Neuronal stem cell (in vitro differentiated cells): ENCODE measurements at regions not wholly inside any gene's neighbourhood (a gene's known extent, or its start where the extent isn't known, plus 50 kb on each side); places are given as distances from the start of the nearest gene placed in this dataset.

Experiments
- DNase-seq: peaks from one replicate; pipeline ENCODE4 v3.0.0-alpha.2; 2013; ENCODE audit warnings: low spot score
- H2AFZ ChIP-seq: one replicate; pipeline ENCODE4 v1.6.1; 2013; ENCODE audit warnings: mild to moderate bottlenecking, low read length, inconsistent platforms
- H2AK5ac ChIP-seq: 2 replicates; pipeline ENCODE4 v1.6.1; 2013; ENCODE audit warnings: low read depth, mild to moderate bottlenecking, inconsistent platforms, low read length, moderate library complexity, mixed read lengths
- H2BK120ac ChIP-seq: 2 replicates; pipeline ENCODE4 v1.6.1; 2013; ENCODE audit warnings: low read depth, mild to moderate bottlenecking, inconsistent platforms, low read length, moderate library complexity, mixed read lengths
- H2BK12ac ChIP-seq: one replicate; pipeline ENCODE4 v1.6.1; 2013; ENCODE audit warnings: low read length, inconsistent platforms
- H2BK15ac ChIP-seq: 2 replicates; pipeline ENCODE4 v1.6.1; 2013; ENCODE audit warnings: mild to moderate bottlenecking, low read length, inconsistent platforms, mixed read lengths
- H2BK5ac ChIP-seq: one replicate; pipeline ENCODE4 v1.6.1; 2013; ENCODE audit warnings: inconsistent platforms, mild to moderate bottlenecking, low read length, moderate library complexity
- H3K14ac ChIP-seq: one replicate; pipeline ENCODE4 v1.6.1; 2013; ENCODE audit warnings: low read length, inconsistent platforms
- H3K18ac ChIP-seq: 2 replicates; pipeline ENCODE4 v1.6.1; 2013; ENCODE audit warnings: low read length, inconsistent platforms
- H3K23ac ChIP-seq: 2 replicates; pipeline ENCODE4 v1.6.1; 2013; ENCODE audit warnings: low read depth, mild to moderate bottlenecking, mixed read lengths, low read length, inconsistent platforms; ENCODE audit not compliant: poor library complexity
- H3K27ac ChIP-seq: replicated peaks from 3 replicates; pipeline ENCODE4 v1.5.1; 2013; ENCODE audit warnings: low read length, inconsistent platforms
- H3K27me3 ChIP-seq, 3 experiments: 2 replicates each; pipeline ENCODE4 v1.6.1; 2013; ENCODE audit warnings: low read length in 3 of 3, mild to moderate bottlenecking in 2 of 3, inconsistent platforms in 1 of 3, low read depth in 1 of 3, mixed read lengths in 1 of 3, moderate library complexity in 1 of 3; ENCODE audit not compliant: control insufficient read depth in 3 of 3, insufficient read depth in 3 of 3
- H3K36me3 ChIP-seq, 2 donors: replicated peaks in 1 of 2; 2 replicates each; pipeline ENCODE4 v1.6.1; 2013; ENCODE audit warnings: low read length in 2 of 2; ENCODE audit not compliant: control insufficient read depth in 2 of 2, insufficient read depth in 2 of 2
- H3K4ac ChIP-seq: 2 replicates; pipeline ENCODE4 v1.6.1; 2013; ENCODE audit warnings: inconsistent platforms, mild to moderate bottlenecking, low read length, moderate library complexity
- H3K4me1 ChIP-seq, 2 donors: 1 replicate in 1 of 2; 2 replicates in 1 of 2; pipeline ENCODE4 v1.6.1; 2013; ENCODE audit warnings: low read length in 2 of 2, low read depth in 1 of 2; ENCODE audit not compliant: control insufficient read depth in 2 of 2, insufficient read depth in 1 of 2
- H3K4me2 ChIP-seq: one replicate; pipeline ENCODE4 v1.6.1; 2013; ENCODE audit warnings: mild to moderate bottlenecking, low read length, inconsistent platforms; ENCODE audit not compliant: insufficient read depth, poor library complexity, severe bottlenecking
- H3K4me3 ChIP-seq, 2 donors: 2 replicates each; pipeline ENCODE4 v1.5.1; 2013; ENCODE audit warnings: low read length in 2 of 2, mild to moderate bottlenecking in 2 of 2, inconsistent platforms in 1 of 2, moderate library complexity in 1 of 2
- H3K79me1 ChIP-seq: one replicate; pipeline ENCODE4 v1.6.1; 2013; ENCODE audit warnings: low read depth, mild to moderate bottlenecking, inconsistent platforms, low read length, moderate library complexity
- H3K9ac ChIP-seq: one replicate; pipeline ENCODE4 v1.6.1; 2013; ENCODE audit warnings: mild to moderate bottlenecking, low read depth, low read length, inconsistent platforms; ENCODE audit not compliant: poor library complexity
- H3K9me3 ChIP-seq, 2 donors: replicated peaks in 1 of 2; 2 replicates each; pipeline versions ENCODE3 to v1.6.1; 2013; ENCODE audit warnings: low read length in 2 of 2, mild to moderate bottlenecking in 2 of 2, inconsistent platforms in 1 of 2, low read depth in 1 of 2, mixed read lengths in 1 of 2, moderate library complexity in 1 of 2; ENCODE audit not compliant: control insufficient read depth in 2 of 2, insufficient read depth in 1 of 2
- H4K8ac ChIP-seq: one replicate; pipeline ENCODE4 v1.6.1; 2013; ENCODE audit warnings: low read depth, mild to moderate bottlenecking, inconsistent platforms, low read length, moderate library complexity
- H4K91ac ChIP-seq: one replicate; pipeline ENCODE4 v1.6.1; 2013; ENCODE audit warnings: low read length, low read depth, mild to moderate bottlenecking, inconsistent platforms; ENCODE audit not compliant: poor library complexity
- WGBS, 2 donors: extraction: QIAGEN DNeasy Blood & Tissue Kit; methylation state at CpG; one replicate each; pipeline ENCODE4 v1.1.7; 2013; ENCODE audit warnings: missing lambda C conversion rate in 2 of 2, mixed read lengths in 1 of 2; ENCODE audit not compliant: insufficient read length in 2 of 2, insufficient replicate concordance in 1 of 2; ENCODE audit errors: extremely low coverage in 2 of 2; 5-methylcytosine and 5-hydroxymethylcytosine counted together

- H3K79me1 ChIP-seq = no peaks in the 10 kb centered on the region
- H3K27me3 ChIP-seq = no peaks in the 10 kb centered on the region
- no peaks in the 10 kb centered on the region for H3K9me3 ChIP-seq
- no peak overlapping the region for H2BK12ac ChIP-seq
- H3K4me1 ChIP-seq = no peaks in the 10 kb centered on the region
- H3K27ac ChIP-seq = no peak overlapping the region
- no peak overlapping the region for H2AK5ac ChIP-seq
- H2AFZ ChIP-seq = no peak overlapping the region
- H3K4ac ChIP-seq = no peak overlapping the region
- no peak overlapping the region for H2BK15ac ChIP-seq
- no peak overlapping the region for H4K91ac ChIP-seq
- no peak for DNase-seq
- no peak overlapping the region for H3K4me2 ChIP-seq
- no peak overlapping the region for H3K4me3 ChIP-seq
- no peak overlapping the region for H2BK5ac ChIP-seq
- no peak overlapping the region for H3K18ac ChIP-seq
- no peak overlapping the region for H3K14ac ChIP-seq
- H4K8ac ChIP-seq = no peak overlapping the region
- H3K23ac ChIP-seq = no peak overlapping the region
- H3K9ac ChIP-seq = no peak overlapping the region
- H3K36me3 ChIP-seq = no peaks in the 10 kb centered on the region
- WGBS, 2 donors = no CpG with 5 or more reads among the region's 2 CpGs
- H2BK120ac ChIP-seq = no peak overlapping the region
Observed at GRCh38 chr4:149116806-149117205, 674.6 kb upstream of the NR3C2 start.

DNA sequence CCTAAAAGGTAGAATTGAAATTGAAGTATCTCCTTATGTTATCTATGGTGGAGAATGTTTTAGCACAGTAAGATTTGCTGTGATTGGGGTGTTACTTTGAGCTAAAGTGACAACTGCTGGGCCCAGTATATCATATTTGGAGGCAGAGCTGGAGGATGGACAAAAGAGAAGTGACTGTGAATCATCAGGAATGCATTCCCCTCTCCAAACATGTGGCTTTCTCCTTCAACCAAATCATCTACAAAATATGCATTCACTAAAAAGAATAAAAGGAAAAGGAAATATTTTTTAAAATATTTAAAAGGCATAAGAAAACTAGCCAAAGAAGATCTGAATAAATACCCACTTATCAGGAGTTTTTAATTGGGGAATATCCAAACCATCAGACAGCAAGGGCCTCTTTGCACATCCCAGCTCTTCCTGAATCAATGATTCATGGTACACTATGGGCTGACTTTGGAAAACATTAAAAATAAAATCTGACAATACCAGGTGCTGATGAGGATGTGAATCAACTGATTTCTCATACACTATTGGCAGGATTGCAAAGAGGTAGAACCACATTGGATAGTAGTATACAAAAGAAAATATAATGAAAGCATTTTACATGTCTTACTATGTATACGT lies 671.7 kb upstream of the NR3C2 start:
- Histone ChIP-seq H3K27ac (no peak overlapping the region), H3K23ac (no peak overlapping the region), H4K91ac (no peak overlapping the region), H3K9me3 (no peaks in the 10 kb centered on the region), H3K4me3 (no peak overlapping the region), H3K14ac (no peak overlapping the region), H3K4me1 (no peaks in the 10 kb centered on the region), H3K36me3 (no peaks in the 10 kb centered on the region), H3K27me3 (no peaks in the 10 kb centered on the region), H2AK5ac (no peak overlapping the region), H2AFZ (no peak overlapping the region), H3K79me1 (no peaks in the 10 kb centered on the region), H2BK12ac (no peak overlapping the region), H3K4ac (no peak overlapping the region), H3K9ac (no peak overlapping the region), H3K18ac (no peak overlapping the region), H4K8ac (no peak overlapping the region), H3K4me2 (no peak overlapping the region), H2BK5ac (no peak overlapping the region), H2BK120ac (no peak overlapping the region), H2BK15ac (no peak overlapping the region)
- no CpG with 5 or more reads among the region's 1 CpG for WGBS, 2 donors
- no peak for DNase-seq

DNA sequence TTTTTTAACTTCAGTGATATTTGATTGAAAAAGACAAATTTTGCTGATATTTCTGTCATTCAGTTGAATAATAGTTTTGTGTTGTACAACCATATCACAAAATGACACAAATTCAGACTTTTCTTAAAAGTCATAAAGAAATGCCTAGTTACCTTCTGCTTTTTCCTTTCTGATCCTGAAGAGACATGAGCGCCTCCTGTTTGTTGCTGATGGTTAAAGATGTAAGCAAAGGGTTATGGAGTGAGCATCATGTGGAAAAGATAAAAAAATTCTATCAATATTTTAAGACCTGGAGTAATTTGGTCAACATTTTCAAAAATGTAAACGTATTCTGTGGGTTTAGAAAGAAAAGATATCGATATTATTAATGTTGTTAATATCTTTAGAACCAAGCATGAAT lies 669.9 kb upstream of the NR3C2 start:
- no peak overlapping the region for H3K23ac ChIP-seq
- no peak overlapping the region for H2BK15ac ChIP-seq
- no peak overlapping the region for H2BK120ac ChIP-seq
- no peak overlapping the region for H2BK5ac ChIP-seq
- H3K27me3 ChIP-seq = no peaks in the 10 kb centered on the region
- no peaks in the 10 kb centered on the region for H3K36me3 ChIP-seq
- DNase-seq = no peak
- H3K4me3 ChIP-seq = no peak overlapping the region
- H3K27ac ChIP-seq = no peak overlapping the region
- no peak overlapping the region for H3K14ac ChIP-seq
- no peak overlapping the region for H4K8ac ChIP-seq
- no peak overlapping the region for H3K4me2 ChIP-seq
- no peak overlapping the region for H3K9ac ChIP-seq
- no peaks in the 10 kb centered on the region for H3K9me3 ChIP-seq
- H2AFZ ChIP-seq = no peak overlapping the region
- no CpG with 5 or more reads among the region's 3 CpGs for WGBS, 2 donors
- H4K91ac ChIP-seq = no peak overlapping the region
- H3K4ac ChIP-seq = no peak overlapping the region
- H2AK5ac ChIP-seq = no peak overlapping the region
- H2BK12ac ChIP-seq = no peak overlapping the region
- no peaks in the 10 kb centered on the region for H3K79me1 ChIP-seq
- H3K4me1 ChIP-seq = no peaks in the 10 kb centered on the region
- H3K18ac ChIP-seq = no peak overlapping the region

- H3K36me3 ChIP-seq = no peaks in the 10 kb centered on the region
- no peak overlapping the region for H3K23ac ChIP-seq
- no peak for DNase-seq
- no peak overlapping the region for H4K91ac ChIP-seq
- H3K4me1 ChIP-seq = no peaks in the 10 kb centered on the region
- no peaks in the 10 kb centered on the region for H3K27me3 ChIP-seq
- no peaks in the 10 kb centered on the region for H3K9me3 ChIP-seq
- H2BK5ac ChIP-seq = no peak overlapping the region
- H3K4ac ChIP-seq = no peak overlapping the region
- H4K8ac ChIP-seq = no peak overlapping the region
- H3K18ac ChIP-seq = no peak overlapping the region
- no peak overlapping the region for H3K27ac ChIP-seq
- no peak overlapping the region for H2BK12ac ChIP-seq
- no peak overlapping the region for H2AFZ ChIP-seq
- no peak overlapping the region for H3K4me2 ChIP-seq
- H2BK15ac ChIP-seq = no peak overlapping the region
- no peak overlapping the region for H3K9ac ChIP-seq
- no peaks in the 10 kb centered on the region for H3K79me1 ChIP-seq
- WGBS, 2 donors = no CpG with 5 or more reads among the region's 3 CpGs
- H3K4me3 ChIP-seq = no peak overlapping the region
- no peak overlapping the region for H2AK5ac ChIP-seq
- H2BK120ac ChIP-seq = no peak overlapping the region
- no peak overlapping the region for H3K14ac ChIP-seq
Observed at GRCh38 chr4:149110481-149110880, 668.3 kb upstream of the NR3C2 start.
